CD4-positive, CD25-positive, alpha-beta regulatory T cell (primary cell): ENCODE measurements at regions not wholly inside any gene's neighbourhood (a gene's known extent, or its start where the extent isn't known, plus 50 kb on each side); places are given as distances from the start of the nearest gene placed in this dataset.

Source experiments
- ATAC-seq, 2 donors: fragments of 150-1000 bp; cut with Tn5 transposase; one replicate each; pipeline ENCODE4 v1.10.0; 2021; ENCODE audit warnings: low read depth in 2 of 2, moderate number of reproducible peaks in 2 of 2, moderate library complexity in 1 of 2
- DNase-seq, 3 donors: peaks; one replicate each; pipeline versions ENCODE4 v3.0.0 to v3.0.0-alpha.2; 2012 to 2022; ENCODE audit warnings: mixed read lengths in 1 of 3
- H3K27ac ChIP-seq: one replicate; pipeline ENCODE4 v1.7.0; 2013; ENCODE audit warnings: mild to moderate bottlenecking, low read length; ENCODE audit not compliant: insufficient read depth, poor library complexity, severe bottlenecking
- H3K27me3 ChIP-seq: one replicate; pipeline ENCODE4 v1.7.0; 2013; ENCODE audit warnings: low read length; ENCODE audit not compliant: control insufficient read depth, insufficient read depth
- H3K36me3 ChIP-seq: one replicate; pipeline ENCODE4 v1.7.0; 2013; ENCODE audit warnings: mild to moderate bottlenecking, low read length, moderate library complexity; ENCODE audit not compliant: control insufficient read depth, insufficient read depth
- H3K4me1 ChIP-seq: 2 replicates; pipeline ENCODE4 v1.7.0; 2013; ENCODE audit warnings: mild to moderate bottlenecking, low read length; ENCODE audit not compliant: insufficient read depth, control insufficient read depth, poor library complexity, severe bottlenecking
- H3K4me3 ChIP-seq: one replicate; pipeline ENCODE4 v1.7.0; 2013; ENCODE audit warnings: low read depth, mild to moderate bottlenecking, low read length, moderate library complexity
- H3K9me3 ChIP-seq, 2 experiments: 1 replicate in 1 of 2; 2 replicates in 1 of 2; pipeline ENCODE4 v1.7.0; 2013; ENCODE audit warnings: low read length in 2 of 2, mild to moderate bottlenecking in 1 of 2, moderate library complexity in 1 of 2; ENCODE audit not compliant: control insufficient read depth in 2 of 2
- H3K27ac Mint-ChIP-seq, 3 donors: one replicate each; pipeline ENCODE4 v1.8.0; 2020 to 2022; ENCODE audit warnings: mild to moderate bottlenecking in 3 of 3, mixed read lengths in 3 of 3, moderate library complexity in 2 of 3
- H3K27me3 Mint-ChIP-seq: one replicate; pipeline ENCODE4 v1.8.0; 2022; ENCODE audit warnings: mild to moderate bottlenecking, mixed read lengths
- H3K36me3 Mint-ChIP-seq: one replicate; pipeline ENCODE4 v1.8.0; 2020; ENCODE audit warnings: mixed read lengths
- H3K4me1 Mint-ChIP-seq, 4 donors: one replicate each; pipeline ENCODE4 v1.8.0; 2020 to 2022; ENCODE audit warnings: mixed read lengths in 4 of 4, mild to moderate bottlenecking in 1 of 4
- H3K4me3 Mint-ChIP-seq, 4 donors: one replicate each; pipeline ENCODE4 v1.8.0; 2020 to 2022; ENCODE audit warnings: mild to moderate bottlenecking in 4 of 4, mixed read lengths in 4 of 4, moderate library complexity in 3 of 4
- H3K9me3 Mint-ChIP-seq, 7 donors: one replicate each; pipeline ENCODE4 v1.8.0; 2020 to 2022; ENCODE audit warnings: mixed read lengths in 7 of 7, mild to moderate bottlenecking in 3 of 7, moderate library complexity in 2 of 7

- Mint-ChIP-seq H3K27me3 (no peaks in the 10 kb centered on the region), H3K4me3 (no peak overlapping the region), H3K27ac (no peak overlapping the region), H3K4me1 (no peaks in the 10 kb centered on the region), H3K9me3 (peaks cover 0 to 18% (median 5%) of the 10 kb centered on the region in 7 donors), H3K36me3 (no peaks in the 10 kb centered on the region)
- no peaks in the 10 kb centered on the region for H3K36me3 ChIP-seq
- DNase-seq (no peak), ATAC-seq (no peak)
- no peaks in the 10 kb centered on the region for H3K4me1 ChIP-seq
- no peak overlapping the region for H3K27ac ChIP-seq
- H3K4me3 ChIP-seq, result no peak overlapping the region
- H3K9me3 ChIP-seq, result no peaks in the 10 kb centered on the region
- no peaks in the 10 kb centered on the region for H3K27me3 ChIP-seq
Observed at GRCh38 chr4:65861993-65862392, 191.7 kb upstream of the EPHA5 start.

- H3K36me3 Mint-ChIP-seq, result no peaks in the 10 kb centered on the region
Observed at GRCh38 chr4:65845199-65845773, 175.0 kb upstream of the EPHA5 start.

GRCh38 chr4:65839164-65839931 lies 169.1 kb upstream of the EPHA5 start:
- Histone ChIP-seq H3K4me1 (no peaks in the 10 kb centered on the region), H3K36me3 (no peaks in the 10 kb centered on the region), H3K27me3 (no peaks in the 10 kb centered on the region), H3K9me3 (no peaks in the 10 kb centered on the region), H3K4me3 (no peak overlapping the region), H3K27ac (no peak overlapping the region)
- ATAC-seq (no peak), DNase-seq (no peak)
- no peak overlapping the region for H3K27ac Mint-ChIP-seq
- H3K9me3 Mint-ChIP-seq, result peaks cover 0 to 9% (median 4%) of the 10 kb centered on the region in 7 donors
- H3K36me3 Mint-ChIP-seq, result no peaks in the 10 kb centered on the region
- no peaks in the 10 kb centered on the region for H3K27me3 Mint-ChIP-seq
- H3K4me1 Mint-ChIP-seq, result no peaks in the 10 kb centered on the region
- H3K4me3 Mint-ChIP-seq, result no peak overlapping the region

More at GRCh38 chr4:65845199-65845773, 175.0 kb upstream of the EPHA5 start:
- Histone ChIP-seq H3K27ac (no peak overlapping the region), H3K4me3 (no peak overlapping the region), H3K36me3 (no peaks in the 10 kb centered on the region), H3K4me1 (no peaks in the 10 kb centered on the region), H3K9me3 (no peaks in the 10 kb centered on the region), H3K27me3 (no peaks in the 10 kb centered on the region)
- Mint-ChIP-seq H3K27ac (no peak overlapping the region), H3K9me3 (peaks cover under 1 to 20% (median 6%) of the 10 kb centered on the region in 7 donors), H3K27me3 (no peaks in the 10 kb centered on the region), H3K4me1 (no peaks in the 10 kb centered on the region), H3K4me3 (no peak overlapping the region)
- ATAC-seq (no peak), DNase-seq (no peak)

GRCh38 chr4:65834707-65835106 lies 164.4 kb upstream of the EPHA5 start:
- H3K27me3 Mint-ChIP-seq, result no peaks in the 10 kb centered on the region
- Histone ChIP-seq H3K27me3 (no peaks in the 10 kb centered on the region), H3K4me3 (no peak overlapping the region), H3K9me3 (no peaks in the 10 kb centered on the region), H3K36me3 (no peaks in the 10 kb centered on the region), H3K27ac (no peak overlapping the region), H3K4me1 (no peaks in the 10 kb centered on the region)
- H3K4me1 Mint-ChIP-seq, result no peaks in the 10 kb centered on the region
- no peaks in the 10 kb centered on the region for H3K36me3 Mint-ChIP-seq
- no peak overlapping the region for H3K27ac Mint-ChIP-seq
- DNase-seq (no peak), ATAC-seq (no peak)
- H3K4me3 Mint-ChIP-seq, result no peak overlapping the region
- peaks cover 0 to 6% (median 4%) of the 10 kb centered on the region in 7 donors for H3K9me3 Mint-ChIP-seq

- no peak overlapping the region for H3K4me3 ChIP-seq
- H3K27me3 ChIP-seq, result no peaks in the 10 kb centered on the region
- no peaks in the 10 kb centered on the region for H3K36me3 ChIP-seq
- no peaks in the 10 kb centered on the region for H3K27me3 Mint-ChIP-seq
- no peaks in the 10 kb centered on the region for H3K9me3 ChIP-seq
- no peak for ATAC-seq
- H3K4me1 Mint-ChIP-seq, result no peaks in the 10 kb centered on the region
- H3K4me3 Mint-ChIP-seq, result no peak overlapping the region
- no peak overlapping the region for H3K27ac Mint-ChIP-seq
- H3K27ac ChIP-seq, result no peak overlapping the region
- no peaks in the 10 kb centered on the region for H3K4me1 ChIP-seq
- H3K9me3 Mint-ChIP-seq, result peaks cover 0 to 15% (median 4%) of the 10 kb centered on the region in 7 donors
- no peak for DNase-seq
- no peaks in the 10 kb centered on the region for H3K36me3 Mint-ChIP-seq
Observed at GRCh38 chr4:65831828-65832227, 161.5 kb upstream of the EPHA5 start.

GRCh38 chr4:65825116-65825753 lies 154.9 kb upstream of the EPHA5 start:
- Histone ChIP-seq H3K27me3 (no peaks in the 10 kb centered on the region), H3K4me1 (no peaks in the 10 kb centered on the region), H3K27ac (no peak overlapping the region), H3K4me3 (no peak overlapping the region), H3K36me3 (no peaks in the 10 kb centered on the region), H3K9me3 (peaks cover 5 to 7% of the 10 kb centered on the region in 2 experiments)
- ATAC-seq (no peak), DNase-seq (no peak)
- Mint-ChIP-seq H3K27me3 (no peaks in the 10 kb centered on the region), H3K9me3 (peaks cover 0 to 20% (median 5%) of the 10 kb centered on the region in 7 donors), H3K27ac (no peak overlapping the region), H3K4me1 (no peaks in the 10 kb centered on the region), H3K36me3 (no peaks in the 10 kb centered on the region), H3K4me3 (no peak overlapping the region)

- no peak overlapping the region for H3K4me3 ChIP-seq
- no peaks in the 10 kb centered on the region for H3K27me3 ChIP-seq
- no peak overlapping the region for H3K4me3 Mint-ChIP-seq
- H3K9me3 Mint-ChIP-seq, result peaks cover 0 to 33% (median 9%) of the 10 kb centered on the region in 7 donors
- no peaks in the 10 kb centered on the region for H3K4me1 ChIP-seq
- ATAC-seq (no peak), DNase-seq (no peak)
- no peak overlapping the region for H3K27ac ChIP-seq
- H3K9me3 ChIP-seq, result peaks cover 0 to 5% of the 10 kb centered on the region in 2 experiments
- H3K36me3 ChIP-seq, result no peaks in the 10 kb centered on the region
- no peak overlapping the region for H3K27ac Mint-ChIP-seq
- H3K36me3 Mint-ChIP-seq, result no peaks in the 10 kb centered on the region
- no peaks in the 10 kb centered on the region for H3K4me1 Mint-ChIP-seq
- no peaks in the 10 kb centered on the region for H3K27me3 Mint-ChIP-seq
Observed at GRCh38 chr4:65819192-65819591, 148.9 kb upstream of the EPHA5 start.
